T-helper 2 cell (primary cell): ENCODE measurements at regions not wholly inside any gene's neighbourhood (a gene's known extent, or its start where the extent isn't known, plus 50 kb on each side); places are given as distances from the start of the nearest gene placed in this dataset.

Source experiments
- DNase-seq, 5 experiments: peaks; one replicate each; pipeline versions ENCODE4 v3.0.0 to v3.0.0-alpha.2; 2012 to 2022

DNA sequence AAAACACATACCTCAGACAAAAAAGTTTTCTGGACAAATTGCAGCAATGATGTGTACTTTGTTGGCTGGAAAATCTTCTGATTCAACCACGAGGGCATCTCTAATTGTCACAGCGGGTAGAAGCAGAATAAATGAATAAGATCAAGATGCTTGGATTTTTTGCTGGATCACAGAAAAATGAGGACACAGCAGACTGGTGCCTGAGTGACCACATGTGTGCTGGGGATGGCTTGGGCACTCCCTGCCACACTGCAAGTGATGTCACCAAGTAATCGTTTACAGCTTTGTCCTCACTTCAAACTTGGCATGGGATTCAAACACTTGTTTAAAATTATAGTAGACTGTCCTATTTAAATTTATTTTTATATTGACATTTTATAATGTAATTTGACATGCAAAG, 557.0 kb downstream of the SPRY1 start:
- no peak for DNase-seq

DNA sequence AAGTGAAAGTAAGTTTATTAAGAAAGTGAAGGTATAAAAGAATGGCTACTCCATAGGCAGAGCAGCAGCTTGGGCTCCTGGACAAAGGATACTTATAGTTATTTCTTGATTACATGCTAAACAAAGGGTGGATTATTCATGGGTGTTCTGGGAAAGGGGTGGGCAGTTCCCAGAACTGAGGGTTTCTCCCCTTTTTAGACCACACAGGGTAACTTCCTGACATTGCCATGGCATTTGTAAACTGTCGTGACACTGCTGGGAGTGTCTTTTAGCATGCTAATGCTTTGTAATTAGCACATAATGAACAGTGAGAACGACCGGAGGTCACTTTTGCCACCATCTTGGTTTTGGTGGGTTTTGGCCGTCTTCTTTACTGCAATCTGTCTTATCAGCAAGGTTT, 557.6 kb downstream of the SPRY1 start:
- DNase-seq = no peak

DNA sequence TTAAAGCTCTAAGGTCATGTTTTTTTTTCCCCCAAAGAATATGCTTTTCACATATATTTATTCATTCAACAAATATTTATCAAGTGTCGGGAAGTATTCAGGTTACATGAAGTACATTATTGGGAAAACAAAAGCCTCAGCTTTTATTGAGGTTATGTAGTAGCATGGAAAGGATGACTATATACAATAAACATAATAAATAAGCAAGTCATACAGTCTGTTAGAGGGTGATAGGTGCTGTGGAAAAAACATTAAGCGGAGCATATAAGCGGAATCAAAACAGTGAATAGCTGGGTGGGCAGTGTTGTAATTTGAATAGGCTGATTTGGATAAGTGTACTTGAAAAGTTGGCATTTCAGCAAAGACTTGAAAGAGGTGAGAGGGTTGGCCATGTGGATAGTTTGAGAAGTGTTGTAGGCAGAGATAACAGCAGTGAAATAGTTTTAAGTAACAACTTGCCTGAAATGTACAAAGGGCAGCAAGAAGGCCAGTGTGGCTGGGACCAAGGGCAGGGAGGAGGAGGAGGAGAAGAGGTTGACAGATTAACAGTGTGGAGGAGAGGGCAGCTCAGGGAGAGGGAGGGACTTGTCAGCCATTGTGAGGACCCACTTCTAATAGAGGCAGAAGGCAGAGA, 558.7 kb downstream of the SPRY1 start:
- no peak for DNase-seq

DNA sequence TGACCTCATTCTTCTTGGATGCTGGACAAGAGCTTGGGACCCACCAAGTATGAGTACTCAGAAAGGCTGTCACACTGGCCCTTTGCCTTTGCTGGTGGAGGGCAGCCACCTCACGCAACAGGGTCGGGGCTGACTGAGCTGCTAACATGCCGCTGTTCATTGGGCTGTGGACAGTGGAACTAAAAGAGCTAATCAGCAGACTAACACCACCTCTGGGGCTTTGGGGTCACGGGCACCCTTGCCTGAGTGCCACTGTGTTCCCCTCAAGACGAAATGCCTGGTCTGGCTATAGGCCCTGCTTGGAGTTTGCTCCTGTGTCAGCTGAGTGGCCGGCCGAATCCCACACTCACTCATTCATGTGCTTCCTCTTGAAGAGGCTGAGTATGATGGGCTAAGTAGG, 559.6 kb downstream of the SPRY1 start:
- no peak for DNase-seq

DNA sequence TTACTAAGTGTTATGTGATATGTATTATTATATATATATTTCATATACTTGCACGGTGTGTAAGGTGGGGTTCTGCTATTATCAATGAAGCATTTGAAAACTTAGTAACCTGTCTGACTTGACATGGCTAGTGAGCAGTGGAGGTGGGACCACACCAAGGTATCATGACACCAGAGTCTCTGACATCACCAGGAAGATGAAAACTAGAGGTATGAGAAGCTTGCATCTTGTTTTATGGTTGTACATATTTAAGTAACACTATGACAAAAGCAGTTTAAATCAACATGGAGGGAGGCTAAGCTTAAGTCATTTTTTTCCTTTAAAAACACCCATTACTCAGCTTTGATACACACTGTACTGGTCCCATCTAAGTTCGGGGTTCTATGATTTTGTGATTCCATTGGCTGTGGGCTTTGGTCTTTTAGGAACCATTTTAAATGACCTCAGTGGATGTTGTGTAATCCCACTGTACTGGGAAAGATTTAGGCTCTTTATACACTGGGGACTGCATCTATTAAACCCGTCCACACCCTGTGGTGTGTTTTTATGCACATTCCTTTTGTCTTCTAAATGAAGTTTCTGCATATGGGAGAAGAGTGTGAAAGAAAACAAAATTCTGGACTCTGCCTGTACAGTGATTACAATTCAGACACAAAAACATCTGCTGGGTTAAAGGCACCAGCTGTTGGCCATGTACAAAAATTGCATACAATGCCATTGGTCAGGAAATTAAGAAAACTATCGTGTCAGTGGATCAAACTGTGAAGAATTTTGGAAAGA, 570.6 kb downstream of the SPRY1 start:
- DNase-seq = no peak

DNA sequence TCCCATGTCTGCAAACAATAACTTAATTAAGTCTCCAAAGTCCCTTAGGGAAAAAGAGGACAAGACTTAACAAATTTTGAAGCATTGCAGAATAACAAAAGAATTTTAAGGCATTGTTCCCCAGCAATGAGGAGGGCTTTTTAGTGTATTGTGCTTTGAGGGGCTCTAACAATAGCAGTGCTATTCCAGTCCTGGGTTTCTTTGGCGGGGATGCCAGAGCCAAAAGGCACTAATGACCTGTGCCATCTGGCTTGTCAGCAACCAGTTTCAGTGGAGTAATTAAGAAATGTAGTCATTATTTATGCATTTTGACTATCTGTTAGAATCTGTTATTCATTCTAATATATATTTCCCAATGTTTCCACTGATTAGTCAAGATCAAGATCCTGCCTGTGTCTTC, 575.4 kb downstream of the SPRY1 start:
- DNase-seq = no peak

DNA sequence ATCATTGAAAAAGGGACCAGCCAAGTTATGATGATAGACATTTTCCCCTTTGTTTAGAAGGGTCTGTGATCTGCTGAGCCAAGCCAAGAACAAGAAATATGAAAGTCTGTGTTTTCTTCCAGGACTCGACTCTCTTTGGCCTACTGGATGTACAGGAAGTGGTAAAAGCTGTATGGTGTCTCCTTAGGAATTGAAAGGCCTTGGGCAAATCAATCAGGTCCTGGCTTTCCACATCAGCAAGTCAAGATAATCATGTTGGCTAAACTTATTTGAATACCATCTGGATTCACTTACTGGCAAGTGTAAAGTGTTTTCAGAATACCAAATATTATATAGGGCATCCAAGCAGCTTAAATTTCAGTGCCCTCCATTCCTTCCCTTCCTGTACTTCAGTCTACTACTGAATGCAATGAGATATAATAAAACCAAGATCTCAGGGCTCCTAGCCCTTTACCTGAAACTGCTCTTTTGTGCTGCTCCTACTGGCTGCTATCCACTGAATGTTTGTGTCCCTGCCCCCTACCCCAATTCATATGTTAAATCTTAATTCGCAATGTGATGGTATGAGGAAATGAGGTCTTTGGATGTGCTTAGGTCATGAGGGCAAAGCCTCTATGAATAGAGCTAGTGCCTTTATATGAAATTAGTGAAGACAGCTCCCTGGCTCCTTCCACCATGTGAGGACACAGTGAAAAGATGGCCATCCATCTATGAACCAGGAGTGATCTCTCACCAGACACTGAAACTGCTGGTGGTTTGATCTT, 578.0 kb downstream of the SPRY1 start:
- no peak for DNase-seq

DNA sequence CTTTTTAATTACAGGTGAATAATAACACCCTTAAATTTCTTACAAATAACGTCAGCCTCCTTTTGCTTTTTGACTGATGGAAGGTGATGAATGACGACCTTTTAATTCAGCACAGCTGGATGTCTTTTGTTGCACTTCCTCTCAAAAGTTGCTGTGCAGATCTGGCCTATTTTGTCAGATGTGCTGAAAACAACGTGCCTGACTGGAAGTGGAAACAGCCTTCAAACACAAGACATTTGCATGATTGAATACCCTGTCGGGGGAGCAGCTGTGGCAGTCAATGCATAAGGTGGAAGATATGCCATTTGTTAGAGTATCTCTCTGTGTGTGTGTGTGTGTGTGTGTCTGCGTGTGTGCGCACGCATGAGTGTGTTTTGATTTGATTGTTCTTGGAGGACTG, 579.7 kb downstream of the SPRY1 start:
- DNase-seq = no peak

DNA sequence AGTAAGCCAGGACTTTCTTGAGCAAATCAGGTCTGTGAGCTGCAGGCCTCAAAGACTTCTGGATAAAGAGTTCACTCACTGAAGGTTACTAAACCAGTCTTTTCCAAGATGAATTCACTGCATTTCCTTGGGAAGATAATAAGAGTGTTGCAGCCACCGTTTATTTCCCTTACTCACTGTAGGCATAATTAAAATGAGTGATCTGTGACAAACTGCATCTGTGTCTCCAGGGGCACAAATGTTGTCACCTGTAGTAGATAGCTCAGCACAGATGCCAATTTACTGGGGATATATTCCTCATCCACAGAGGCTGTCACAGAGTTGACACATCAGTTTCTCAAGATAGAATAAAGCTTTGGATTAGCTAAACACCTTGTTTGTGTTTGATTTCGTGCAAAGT, 580.2 kb downstream of the SPRY1 start:
- no peak for DNase-seq

DNA sequence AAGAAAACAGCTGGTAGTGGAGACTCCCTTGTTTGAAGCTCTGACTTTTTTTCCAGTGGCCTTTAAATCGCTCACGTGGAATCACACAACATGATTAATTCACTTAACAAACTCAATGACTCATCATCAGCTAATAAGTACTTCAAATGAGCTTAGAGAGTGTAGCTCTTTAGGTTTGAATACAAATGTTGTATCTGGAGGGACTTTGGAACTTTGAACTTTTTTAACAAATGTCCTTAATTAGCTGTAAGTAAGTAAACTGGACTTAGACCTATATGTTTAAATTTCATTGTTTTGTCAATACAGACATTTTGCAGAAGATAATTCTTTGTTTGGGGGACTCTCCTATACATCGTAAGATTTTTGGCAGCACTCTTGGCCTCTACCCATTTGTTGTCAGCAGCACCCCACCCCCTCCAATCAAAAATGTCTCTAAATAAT, 581.1 kb downstream of the SPRY1 start:
- DNase-seq = no peak

DNA sequence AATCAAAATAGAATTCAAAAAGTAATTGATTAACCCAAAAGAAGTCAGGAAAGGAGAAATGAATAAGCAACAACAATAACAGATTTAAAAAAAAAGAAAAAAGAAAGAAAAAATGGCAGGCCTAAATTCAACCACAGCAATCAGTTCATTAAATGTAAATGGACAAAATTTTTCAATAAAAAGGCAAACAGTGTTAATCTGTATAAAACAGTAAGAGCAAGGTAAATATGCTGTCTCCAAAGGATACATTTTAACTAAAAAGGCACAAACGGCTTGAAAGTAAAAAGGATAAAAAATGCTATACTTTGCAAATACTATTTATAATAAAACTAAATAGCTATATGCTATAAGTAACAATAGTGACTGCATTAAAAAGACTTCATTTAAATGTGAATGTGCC, 582.0 kb downstream of the SPRY1 start:
- no peak for DNase-seq

DNA sequence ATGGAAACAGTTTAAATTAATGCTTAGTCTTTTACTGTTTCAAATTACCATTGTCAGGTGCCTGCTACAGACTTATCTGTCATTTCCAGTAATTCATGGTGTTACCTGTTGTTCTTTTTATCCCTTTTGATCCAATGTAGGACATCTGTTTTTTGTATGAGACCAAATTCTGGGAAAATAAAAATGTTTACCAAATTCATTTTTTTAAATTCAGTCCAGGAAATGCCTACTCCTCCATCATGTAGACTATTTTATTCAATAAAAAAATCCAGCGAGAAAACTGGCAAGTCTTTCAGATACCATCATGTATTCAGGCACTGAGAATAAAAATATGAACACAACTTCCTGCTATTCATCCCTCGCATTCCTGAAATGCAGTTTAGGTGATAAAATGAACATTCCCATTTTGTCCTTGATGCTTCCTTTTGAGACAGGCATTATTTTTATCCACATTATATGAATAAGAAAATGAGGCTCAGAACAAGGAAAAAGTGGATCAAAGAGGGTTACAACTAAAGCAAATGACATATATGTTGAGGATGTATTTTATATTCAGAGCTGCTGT, 584.2 kb downstream of the SPRY1 start:
- DNase-seq = no peak

DNA sequence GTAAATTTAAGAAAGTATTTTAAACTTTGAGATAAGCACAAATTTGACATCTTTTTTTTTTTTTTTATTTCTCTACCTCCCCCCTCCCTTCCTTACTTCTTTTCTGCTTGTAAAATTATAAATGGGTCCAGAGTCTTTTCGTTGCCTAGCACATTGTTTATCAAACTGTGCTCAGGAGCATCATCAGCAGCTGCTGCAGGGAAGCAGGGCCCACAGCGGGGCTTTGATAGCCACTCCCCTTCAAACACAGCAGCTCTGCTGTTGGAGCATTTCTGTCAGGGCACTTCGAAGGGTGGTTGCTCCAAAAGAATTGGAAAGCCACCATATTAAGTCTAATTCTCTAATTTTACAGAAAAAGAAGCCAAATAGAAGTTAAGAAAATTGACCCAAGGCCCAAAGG, 588.3 kb downstream of the SPRY1 start:
- no peak for DNase-seq

DNA sequence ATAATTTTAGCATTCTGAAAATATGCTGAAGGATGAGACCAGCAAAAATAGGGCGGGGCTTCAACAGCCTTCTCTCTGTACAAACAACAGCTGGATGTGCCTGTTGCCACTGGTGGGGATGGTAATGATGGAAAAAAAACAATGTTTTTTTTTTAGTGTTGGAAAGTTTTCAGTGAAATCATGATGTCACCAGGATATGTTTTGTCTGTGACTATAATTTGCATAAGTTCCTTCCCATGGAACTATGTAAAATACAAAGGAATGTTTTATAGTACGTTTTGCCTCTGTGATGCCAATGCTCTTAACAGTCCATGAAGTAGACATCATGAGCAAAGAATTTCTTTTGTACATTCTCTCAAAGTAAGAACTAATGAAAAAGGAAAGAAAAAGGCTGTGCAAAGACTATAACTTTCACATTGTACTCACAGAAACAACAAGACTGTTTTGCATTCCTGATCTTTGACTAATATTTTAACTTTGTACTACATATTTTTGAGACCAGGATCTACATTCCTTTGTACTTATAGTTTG, 589.7 kb downstream of the SPRY1 start:
- no peak for DNase-seq

DNA sequence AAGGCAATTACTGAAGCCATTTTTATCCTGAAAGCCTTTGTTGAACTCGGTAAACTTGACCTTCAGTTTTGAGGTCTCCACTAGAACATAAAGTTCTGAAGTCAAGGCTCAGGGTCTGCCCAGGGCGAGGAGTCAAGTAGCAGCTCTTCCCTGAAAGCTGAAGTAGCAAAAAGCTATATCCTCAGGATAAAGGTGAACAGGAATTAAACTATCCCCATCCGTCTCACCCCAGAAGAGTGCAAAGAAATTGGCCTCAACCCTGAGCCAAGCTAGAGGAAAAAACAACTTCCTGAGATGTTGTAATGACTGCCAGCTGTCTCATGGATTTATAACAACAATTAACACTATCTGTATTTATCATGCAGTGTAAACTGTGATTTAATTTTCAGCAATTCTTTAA, 590.8 kb downstream of the SPRY1 start:
- DNase-seq = no peak

DNA sequence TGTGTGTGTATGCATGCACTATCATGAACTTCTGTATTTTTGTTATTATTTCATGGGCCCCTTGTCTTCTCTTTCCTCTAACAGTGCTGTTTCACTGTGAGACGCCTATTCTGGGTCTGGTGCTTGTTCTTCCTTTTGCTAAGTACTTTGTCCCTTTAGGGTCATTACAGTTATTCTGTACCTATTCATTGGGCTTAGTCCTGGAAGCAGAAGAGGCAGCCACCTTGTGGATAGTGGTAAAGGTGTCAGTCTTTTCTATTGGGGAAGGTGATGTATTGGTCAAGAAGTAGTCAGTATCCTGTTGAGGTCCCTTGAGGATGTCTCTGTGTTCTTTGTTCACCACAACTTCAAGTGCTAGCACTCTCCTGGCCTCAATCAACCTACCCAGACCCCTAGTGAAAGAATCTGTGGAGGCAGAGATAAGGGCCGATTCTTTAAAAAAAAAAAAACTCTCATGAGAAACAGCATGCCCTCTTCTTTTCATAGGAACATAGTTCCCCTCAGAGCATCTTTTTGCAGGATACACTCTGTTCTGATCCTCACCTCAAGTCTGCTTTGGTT, 593.8 kb downstream of the SPRY1 start:
- DNase-seq = no peak

DNA sequence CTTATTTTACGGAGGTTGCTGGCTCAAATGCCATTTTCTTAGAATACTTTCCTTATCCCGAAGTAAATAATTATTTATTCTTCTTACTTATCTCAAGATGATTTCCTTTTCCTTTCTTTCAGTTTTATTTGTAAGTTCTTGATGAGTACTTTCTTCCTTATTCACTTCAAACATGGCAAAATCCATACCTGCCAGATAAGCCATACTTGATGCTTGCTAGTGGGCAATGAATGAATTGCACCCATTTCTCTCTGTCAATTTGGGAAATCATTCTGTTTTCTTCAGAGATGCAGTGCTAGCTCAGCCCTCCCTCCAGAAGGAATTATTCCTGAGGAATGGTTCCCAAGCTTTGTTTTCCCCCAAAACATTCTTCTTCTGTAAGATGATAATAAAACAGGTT, 598.3 kb downstream of the SPRY1 start:
- DNase-seq = no peak

DNA sequence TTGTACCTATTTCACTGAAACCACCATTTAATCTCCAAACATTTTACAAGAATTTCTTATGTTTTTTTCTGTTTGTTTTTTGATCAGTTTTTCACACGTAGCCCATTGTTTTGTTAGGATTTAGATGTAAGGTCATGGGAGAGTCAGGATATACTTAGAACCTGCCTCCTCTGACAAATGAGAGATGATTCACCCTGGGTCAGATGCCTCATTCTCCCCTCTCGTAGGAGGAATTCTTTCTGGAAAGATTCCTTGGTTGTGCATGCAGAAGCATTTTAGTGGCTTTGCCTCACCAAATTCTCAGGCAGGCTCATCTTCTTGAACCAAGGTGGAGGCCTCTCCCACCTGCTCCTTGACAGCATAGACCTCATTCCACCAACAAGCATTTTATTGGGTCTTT, 599.3 kb downstream of the SPRY1 start:
- no peak for DNase-seq

DNA sequence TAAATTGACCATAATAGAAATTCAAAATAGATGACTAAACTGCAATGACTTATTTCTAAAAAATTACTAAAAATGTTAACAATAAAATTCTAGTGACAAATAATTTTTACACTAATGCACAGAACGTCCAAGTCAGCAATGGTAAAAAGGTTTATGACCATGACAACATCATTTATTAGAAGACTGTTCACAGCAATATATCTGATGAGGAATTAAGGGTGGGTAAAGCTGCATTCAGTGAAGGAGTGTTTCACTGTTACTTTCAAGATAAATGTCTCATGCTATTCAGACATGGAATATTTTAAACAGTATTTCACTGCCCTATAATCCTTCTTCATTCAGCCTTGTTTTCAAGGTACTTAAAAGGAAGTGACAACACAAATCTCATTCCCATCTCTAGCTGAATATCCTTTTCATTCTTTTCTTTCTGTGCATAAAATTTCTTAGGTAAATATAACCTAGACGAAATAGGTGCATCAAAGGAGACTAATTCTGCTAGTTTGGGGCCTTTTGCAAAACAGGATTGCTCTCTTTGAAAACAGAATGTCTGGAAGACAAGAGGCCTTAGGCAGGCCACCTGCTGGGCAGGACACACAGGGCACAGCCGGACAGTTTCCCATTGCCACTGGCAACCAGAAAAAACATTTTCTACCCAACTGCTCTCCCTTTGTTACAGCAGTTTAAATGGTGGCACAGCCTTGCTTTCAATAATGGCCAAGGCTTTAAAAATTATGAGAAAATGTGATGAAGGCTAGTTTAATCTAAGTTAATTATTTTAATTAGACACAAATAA, 600.3 kb downstream of the SPRY1 start:
- no peak for DNase-seq

DNA sequence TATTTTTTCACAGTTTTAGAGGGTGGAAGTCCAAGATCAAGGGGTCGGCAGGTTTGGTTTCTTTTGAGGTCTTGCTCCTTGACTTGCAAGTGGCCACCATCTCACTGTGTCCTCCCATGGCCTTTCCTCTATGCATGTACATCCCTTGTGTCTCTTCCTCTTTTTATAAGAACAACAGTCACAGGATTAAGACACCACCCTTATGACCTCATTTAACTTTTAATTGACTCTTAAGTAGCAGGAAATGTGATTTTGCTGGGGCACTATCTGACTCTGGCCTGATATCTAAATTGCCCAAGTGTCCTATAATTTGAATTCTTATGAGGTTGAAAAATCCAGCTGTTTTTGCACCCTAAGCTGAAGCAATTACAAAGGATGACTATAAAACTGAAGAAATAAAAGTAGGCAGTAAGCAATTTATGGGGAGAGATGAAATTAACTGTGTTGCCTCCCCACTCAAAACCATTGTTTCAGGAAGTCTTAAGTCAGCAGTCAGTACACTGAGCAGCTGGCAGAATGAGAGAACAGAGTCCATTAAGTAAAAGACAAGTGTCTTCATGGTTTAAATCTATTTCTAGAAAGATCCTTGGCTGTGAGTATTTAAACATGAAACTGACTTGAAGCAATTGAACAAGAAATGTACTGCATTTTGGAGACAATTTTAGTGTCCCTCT, 601.3 kb downstream of the SPRY1 start:
- DNase-seq = no peak

DNA sequence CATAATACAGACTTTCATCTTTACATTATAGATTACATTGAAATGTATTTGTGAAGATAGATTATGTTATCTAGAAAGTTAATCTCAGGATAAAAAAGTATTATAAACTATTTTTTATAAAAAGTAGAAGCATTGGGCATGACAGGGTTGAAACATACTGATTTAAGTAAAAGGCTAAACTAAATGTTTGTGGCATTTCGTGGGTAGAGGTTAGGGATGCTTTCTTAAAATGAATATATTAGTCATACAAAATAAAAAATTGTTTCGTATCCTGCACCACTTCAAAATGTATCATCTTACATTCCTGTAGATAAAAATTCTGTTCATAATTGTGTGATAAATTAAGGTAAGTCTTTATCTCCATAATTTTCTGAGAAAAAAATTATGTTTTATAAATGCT, 603.6 kb downstream of the SPRY1 start:
- no peak for DNase-seq

DNA sequence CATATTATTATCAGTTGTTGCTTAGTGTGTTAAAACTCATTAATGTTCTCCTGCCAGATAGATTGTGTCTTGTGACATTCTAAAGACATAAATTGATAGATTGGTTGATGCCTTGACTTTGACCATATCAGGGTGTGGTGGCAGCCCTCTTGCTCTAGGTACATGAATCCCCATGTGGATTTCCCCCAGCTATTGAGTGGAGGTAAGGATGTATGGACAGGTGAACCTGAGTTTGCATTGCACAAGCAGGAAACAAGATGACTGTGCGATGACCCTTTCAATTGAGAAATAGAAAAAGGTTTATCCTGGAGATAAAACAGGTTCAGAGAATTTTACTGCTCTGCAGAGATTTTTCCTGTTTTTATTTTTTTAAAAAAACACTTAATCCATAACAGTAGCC, 619.2 kb downstream of the SPRY1 start:
- DNase-seq = no peak
